ENCODE measurements at regions not wholly inside any gene's neighbourhood (a gene's known extent, or its start where the extent isn't known, plus 50 kb on each side); places are given as distances from the start of the nearest gene placed in this dataset.

- TF ChIP-seq BCL11A (IDR thresholded peaks at IDR 0.05; ENCODE audit: low read depth in 2 of 2, low read length in 2 of 2) (no peak), GABPA (IDR thresholded peaks at IDR 0.05; ENCODE audit: borderline replicate concordance, insufficient read depth, low read length) (no peak), CTCF (IDR thresholded peaks at IDR 0.05; ENCODE audit: control extremely low read depth in 1 of 3, insufficient read depth in 1 of 3, low read depth in 1 of 3, low read length in 3 of 3) (no peak), SIX5 (IDR thresholded peaks at IDR 0.05; ENCODE audit: low read depth, low read length) (no peak), EZH2 (IDR thresholded peaks at IDR 0.05; ENCODE audit: low read depth, low read length, severe bottlenecking) (no peak), TBP (IDR thresholded peaks at IDR 0.05; ENCODE audit: low read depth, low read length) (no peak), ATF3 (IDR thresholded peaks at IDR 0.05; ENCODE audit: insufficient read depth, low read depth, low read length) (no peak), TAF1 (IDR thresholded peaks at IDR 0.05; ENCODE audit: low read depth, low read length) (no peak), RNF2 (IDR thresholded peaks at IDR 0.05; ENCODE audit: borderline replicate concordance, low read depth, low read length, missing control alignments, poor library complexity, severe bottlenecking) (no peak)
Measured at GRCh38 chr2:74063486-74063885, 78.8 kb downstream of the TET3 start.
